ENCODE measurements at regions not wholly inside any gene's neighbourhood (a gene's known extent, or its start where the extent isn't known, plus 50 kb on each side); places are given as distances from the start of the nearest gene placed in this dataset.

DNA sequence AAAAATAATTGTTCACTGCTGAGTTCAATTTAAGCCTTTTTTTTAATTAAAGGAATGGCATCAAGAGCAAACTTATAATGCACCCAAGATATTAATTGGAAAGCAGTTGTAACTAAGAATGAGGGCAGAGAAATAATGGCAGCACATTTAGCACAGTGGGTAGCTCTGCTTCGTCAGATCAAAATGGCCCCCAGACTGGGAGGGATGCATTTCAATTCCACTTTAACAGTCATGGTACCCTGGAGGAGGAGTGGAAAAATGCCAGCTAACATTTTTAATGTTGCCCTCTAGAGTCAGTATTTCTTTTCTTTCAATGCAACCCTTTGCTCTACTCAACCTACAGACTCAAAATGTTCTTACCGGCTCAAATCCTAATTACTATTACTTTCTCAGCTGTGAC lies 504.8 kb upstream of the SETBP1 start:
- Mint-ChIP-seq H3K4me1 (ENCODE audit: low read depth) (no peaks in the 10 kb centered on the region), H3K36me3 (ENCODE audit: low read depth) (no peaks in the 10 kb centered on the region), H3K4me3 (no peak overlapping the region), H3K9me3 (no peaks in the 10 kb centered on the region), H3K27ac (no peak overlapping the region), H3K27me3 (no peaks in the 10 kb centered on the region)
- POLR2A ChIA-PET, result no interaction called here
- TF ChIP-seq CTCF (IDR thresholded peaks at IDR 0.05), result no peak
- DNase-seq (no peak), ATAC-seq (no peak)
- intact Hi-C loops (cut with micrococcal nuclease), result no loop called here
- CTCF ChIA-PET, result interaction anchor here (1.2 kb wide), 1 partner anchor 9 kb away, joined by 3 read pairs; no protein-coding TSS in a partner anchor

DNA sequence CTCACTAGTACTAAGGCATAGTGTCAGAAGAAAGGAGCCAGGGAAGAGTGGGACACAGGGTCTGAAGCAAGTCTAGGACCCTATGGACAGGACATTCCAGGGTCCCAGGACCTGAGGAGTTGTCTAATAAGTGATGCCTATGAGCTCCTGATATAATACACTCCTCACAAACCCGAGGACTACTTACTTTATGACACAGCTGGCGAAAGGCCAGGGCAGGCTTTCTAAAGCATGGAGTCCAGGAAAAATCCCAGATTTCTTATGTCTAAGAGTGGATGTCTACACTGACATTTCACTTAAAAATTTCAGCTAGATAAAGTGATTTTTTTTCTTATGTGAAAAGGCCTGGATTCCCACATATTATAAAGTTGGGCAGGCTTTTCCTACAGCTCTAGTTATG lies 502.2 kb upstream of the SETBP1 start:
- CTCF ChIA-PET, result no interaction called here
- H3K27me3 Mint-ChIP-seq, result no peaks in the 10 kb centered on the region
- no peak for TF ChIP-seq CTCF (IDR thresholded peaks at IDR 0.05)
- no peak overlapping the region for H3K4me3 Mint-ChIP-seq
- no peaks in the 10 kb centered on the region for H3K36me3 Mint-ChIP-seq (ENCODE audit: low read depth)
- POLR2A ChIA-PET, result no interaction called here
- DNase-seq, result no peak
- H3K9me3 Mint-ChIP-seq, result no peaks in the 10 kb centered on the region
- H3K4me1 Mint-ChIP-seq (ENCODE audit: low read depth), result no peaks in the 10 kb centered on the region
- ATAC-seq, result no peak
- intact Hi-C loops (cut with micrococcal nuclease), result no loop called here
- no peak overlapping the region for H3K27ac Mint-ChIP-seq

GRCh38 chr18:44179693-44180092 lies 501.0 kb upstream of the SETBP1 start:
- no peaks in the 10 kb centered on the region for H3K36me3 Mint-ChIP-seq (ENCODE audit: low read depth)
- intact Hi-C loops (cut with micrococcal nuclease), result no loop called here

GRCh38 chr18:44180683-44181082 lies 500.0 kb upstream of the SETBP1 start:
- DNase-seq, result no peak
- no peaks in the 10 kb centered on the region for H3K27me3 Mint-ChIP-seq
- no peaks in the 10 kb centered on the region for H3K4me1 Mint-ChIP-seq (ENCODE audit: low read depth)
- no peak overlapping the region for H3K27ac Mint-ChIP-seq
- POLR2A ChIA-PET, result no interaction called here
- H3K9me3 Mint-ChIP-seq, result no peaks in the 10 kb centered on the region
- H3K4me3 Mint-ChIP-seq, result no peak overlapping the region
- intact Hi-C loops (cut with micrococcal nuclease), result no loop called here
- CTCF ChIA-PET, result no interaction called here
- no peak for ATAC-seq
- no peaks in the 10 kb centered on the region for H3K36me3 Mint-ChIP-seq (ENCODE audit: low read depth)
- TF ChIP-seq CTCF (IDR thresholded peaks at IDR 0.05), result no peak

More at GRCh38 chr18:44179693-44180092, 501.0 kb upstream of the SETBP1 start:
- H3K27ac Mint-ChIP-seq, result no peak overlapping the region
- no peak for TF ChIP-seq CTCF (IDR thresholded peaks at IDR 0.05)
- no peaks in the 10 kb centered on the region for H3K27me3 Mint-ChIP-seq
- ATAC-seq, result no peak
- DNase-seq, result no peak
- H3K4me3 Mint-ChIP-seq, result no peak overlapping the region
- H3K9me3 Mint-ChIP-seq, result no peaks in the 10 kb centered on the region
- ChIA-PET POLR2A (no interaction called here), CTCF (no interaction called here)
- no peaks in the 10 kb centered on the region for H3K4me1 Mint-ChIP-seq (ENCODE audit: low read depth)

- ATAC-seq, result no peak
- H3K9me3 Mint-ChIP-seq, result no peaks in the 10 kb centered on the region
- POLR2A ChIA-PET, result no interaction called here
- intact Hi-C loops (cut with micrococcal nuclease), result no loop called here
- no peak overlapping the region for H3K4me3 Mint-ChIP-seq
- no peak for DNase-seq
- no peak for TF ChIP-seq CTCF (IDR thresholded peaks at IDR 0.05)
- no peaks in the 10 kb centered on the region for H3K27me3 Mint-ChIP-seq
- CTCF ChIA-PET, result no interaction called here
- no peaks in the 10 kb centered on the region for H3K4me1 Mint-ChIP-seq (ENCODE audit: low read depth)
- H3K27ac Mint-ChIP-seq, result no peak overlapping the region
- H3K36me3 Mint-ChIP-seq (ENCODE audit: low read depth), result no peaks in the 10 kb centered on the region
Measured at GRCh38 chr18:44181951-44182747, 498.5 kb upstream of the SETBP1 start.

Measured in activated CD8-positive, alpha-beta T cell treated with anti-CD3 and anti-CD28 coated beads for 36 hours (primary cell).